GM23338 (cell line): ENCODE measurements at regions not wholly inside any gene's neighbourhood (a gene's known extent, or its start where the extent isn't known, plus 50 kb on each side); places are given as distances from the start of the nearest gene placed in this dataset.

Source experiments
- ATAC-seq: fragments of 200-7000 bp; cut with Tn5 transposase; 3 replicates; pipeline ENCODE4 v1.9.1; 2020
- DNase-seq: peaks from one replicate; pipeline ENCODE4 v3.0.0-alpha.2; 2015; ENCODE audit warnings: low spot score
- H2AFZ ChIP-seq: fragments of 200-600 bp; sonication (generic); 2 replicates; pipeline ENCODE4 v1.8.0; 2016; ENCODE audit warnings: antibody characterized with exemption, mild to moderate bottlenecking, moderate library complexity
- H3F3A ChIP-seq: fragments of 200-600 bp; sonication (generic); replicated peaks from 2 replicates; pipeline ENCODE4 v1.8.0; 2017; ENCODE audit warnings: antibody characterized with exemption, mixed run types, low read depth
- H3K27ac ChIP-seq: fragments of 200-600 bp; sonication (generic); 2 replicates; pipeline ENCODE4 v1.6.1; 2016; ENCODE audit warnings: low read depth
- H3K27me3 ChIP-seq: fragments of 200-600 bp; sonication (generic); 2 replicates; pipeline ENCODE4 v1.8.0; 2016; ENCODE audit warnings: mild to moderate bottlenecking, mixed run types, moderate library complexity; ENCODE audit not compliant: insufficient read depth
- H3K36me3 ChIP-seq: fragments of 200-600 bp; sonication (generic); 2 replicates; pipeline ENCODE4 v1.8.0; 2016; ENCODE audit warnings: mild to moderate bottlenecking; ENCODE audit not compliant: insufficient read depth
- H3K4me1 ChIP-seq: fragments of 200-600 bp; sonication (generic); 2 replicates; pipeline ENCODE4 v1.8.0; 2016; ENCODE audit warnings: mild to moderate bottlenecking, moderate library complexity; ENCODE audit not compliant: insufficient read depth
- H3K4me2 ChIP-seq: fragments of 200-600 bp; sonication (generic); 2 replicates; pipeline ENCODE4 v1.7.1; 2017; ENCODE audit warnings: mixed run types
- H3K4me3 ChIP-seq: fragments of 200-600 bp; sonication (generic); 2 replicates; pipeline ENCODE4 v1.6.1; 2016; ENCODE audit warnings: mixed run types
- H3K79me2 ChIP-seq: fragments of 200-600 bp; sonication (generic); replicated peaks from 2 replicates; pipeline ENCODE4 v1.8.0; 2017; ENCODE audit warnings: mild to moderate bottlenecking; ENCODE audit not compliant: insufficient read depth
- H3K9me2 ChIP-seq: fragments of 200-600 bp; sonication (generic); 2 replicates; pipeline ENCODE4 v1.8.0; 2017; ENCODE audit not compliant: insufficient read depth
- H4K20me1 ChIP-seq: fragments of 200-600 bp; sonication (generic); replicated peaks from 2 replicates; pipeline ENCODE4 v1.8.0; 2017; ENCODE audit warnings: mild to moderate bottlenecking; ENCODE audit not compliant: insufficient read depth
- H3K27ac Mint-ChIP-seq: 2 replicates; pipeline ENCODE4 v1.8.0; 2020; ENCODE audit warnings: inconsistent platforms, mild to moderate bottlenecking, moderate library complexity, mixed read lengths
- H3K27me3 Mint-ChIP-seq: 3 replicates; pipeline ENCODE4 v1.8.0; 2022; ENCODE audit warnings: low read depth, mild to moderate bottlenecking, moderate library complexity, mixed read lengths, inconsistent platforms; ENCODE audit not compliant: insufficient read depth, poor library complexity
- H3K36me3 Mint-ChIP-seq: 3 replicates; pipeline ENCODE4 v1.8.0; 2021; ENCODE audit warnings: low read depth, mild to moderate bottlenecking, inconsistent platforms, moderate library complexity, mixed read lengths
- H3K4me1 Mint-ChIP-seq: 3 replicates; pipeline ENCODE4 v1.8.0; 2020; ENCODE audit warnings: mild to moderate bottlenecking, inconsistent platforms, mixed read lengths
- H3K4me3 Mint-ChIP-seq: 3 replicates; pipeline ENCODE4 v1.8.0; 2021; ENCODE audit warnings: moderate library complexity, mild to moderate bottlenecking, inconsistent platforms, mixed read lengths
- H3K9me3 Mint-ChIP-seq: 3 replicates; pipeline ENCODE4 v1.8.0; 2020; ENCODE audit warnings: moderate library complexity, mild to moderate bottlenecking, inconsistent platforms, mixed read lengths
- CREB1 ChIP-seq: fragments of 250-450 bp; sonication (Bioruptor Pico); IDR thresholded peaks from 2 replicates; pipeline ENCODE4 v1.5.0; 2020; ENCODE audit warnings: low read depth, mild to moderate bottlenecking, moderate library complexity
- CTCF ChIP-seq, 2 experiments: fragments of 200-600 bp in 1 of 2; sonication (generic) in 1 of 2; conservative IDR thresholded peaks; 2 replicates each; pipeline versions ENCODE4 v1.5.1 to v1.6.1; 2016 to 2017; ENCODE audit warnings: antibody characterized with exemption in 2 of 2, low read depth in 2 of 2, mild to moderate bottlenecking in 2 of 2, moderate library complexity in 1 of 2
- EZH2 ChIP-seq: fragments of 200-600 bp; sonication (generic); IDR thresholded peaks from one replicate; pipeline ENCODE4 v1.8.0; 2017; ENCODE audit warnings: antibody characterized with exemption, mild to moderate bottlenecking, low read depth; ENCODE audit not compliant: unreplicated experiment
- EZH2phosphoT487 ChIP-seq: fragments of 200-600 bp; sonication (generic); IDR thresholded peaks from one replicate; pipeline ENCODE4 v1.8.1; 2018; ENCODE audit warnings: antibody characterized with exemption; ENCODE audit not compliant: unreplicated experiment
- POLR2AphosphoS5 ChIP-seq: IDR thresholded peaks from 2 replicates; pipeline ENCODE4 v1.6.1; 2016; ENCODE audit warnings: antibody characterized with exemption, low read depth
- REST ChIP-seq: IDR thresholded peaks from one replicate; pipeline ENCODE4 v1.6.1; 2018; ENCODE audit warnings: antibody characterized with exemption; ENCODE audit not compliant: unreplicated experiment
- STAT1 ChIP-seq: IDR thresholded peaks from one replicate; pipeline ENCODE4 v1.6.1; 2016; ENCODE audit warnings: antibody characterized with exemption; ENCODE audit not compliant: unreplicated experiment
- ZNF331 ChIP-seq: fragments of 250-450 bp; sonication (Bioruptor Pico); IDR thresholded peaks from 2 replicates; pipeline ENCODE4 v1.5.0; 2020; ENCODE audit warnings: low read depth, mild to moderate bottlenecking, moderate library complexity
- ZNF462 ChIP-seq: fragments of 250-450 bp; sonication (Bioruptor Pico); IDR thresholded peaks from 2 replicates; pipeline ENCODE4 v1.5.0; 2020; ENCODE audit warnings: mild to moderate bottlenecking, moderate library complexity

- H3F3A ChIP-seq: no peaks in the 10 kb centered on the region
- H3K27ac Mint-ChIP-seq: peak overlapping the region; percentile 6; the same call in 1 of the 2 replicates
- peaks cover 5% of the 10 kb centered on the region; the same call in 1 of the 2 replicates for H3K9me2 ChIP-seq
- ATAC-seq (peak; percentile 57; the same call in 2 of the 3 replicates), DNase-seq (peak; percentile 55)
- H3K4me3 Mint-ChIP-seq: no peak overlapping the region
- H3K27me3 ChIP-seq: no peaks in the 10 kb centered on the region
- H3K27me3 Mint-ChIP-seq: no peaks in the 10 kb centered on the region
- no peaks in the 10 kb centered on the region for H3K9me3 Mint-ChIP-seq
- no peak overlapping the region for H3K4me2 ChIP-seq
- H3K79me2 ChIP-seq: no peaks in the 10 kb centered on the region
- H3K36me3 ChIP-seq: no peaks in the 10 kb centered on the region
- H3K36me3 Mint-ChIP-seq: no peaks in the 10 kb centered on the region
- TF ChIP-seq CTCF (conservative IDR thresholded peaks at IDR 0.05; ENCODE audit: low read depth in 2 of 2): peak; percentile 12 to 28; a peak in 3 of 4 replicates
- TF ChIP-seq POLR2AphosphoS5: no peak
- no peak for TF ChIP-seq ZNF331 (CRISPR knock-in tag)
- TF ChIP-seq EZH2phosphoT487: no peak
- no peak for TF ChIP-seq REST
- no peak for TF ChIP-seq STAT1
- TF ChIP-seq ZNF462 (CRISPR knock-in tag): no peak
- TF ChIP-seq EZH2: no peak
- TF ChIP-seq CREB1 (CRISPR knock-in tag): no peak
- no peak overlapping the region for H3K4me3 ChIP-seq
- H3K27ac ChIP-seq: no peak overlapping the region
- peak overlapping the region; percentile 30 for H2AFZ ChIP-seq
- H3K4me1 ChIP-seq: no peaks in the 10 kb centered on the region
- no peaks in the 10 kb centered on the region for H3K4me1 Mint-ChIP-seq
- H4K20me1 ChIP-seq: no peaks in the 10 kb centered on the region
These were observed 379.4 kb downstream of the RPS29 start for GRCh38 chr14:49206828-49207227.
